DMS 273 (cell line): ENCODE measurements at regions not wholly inside any gene's neighbourhood (a gene's known extent, or its start where the extent isn't known, plus 50 kb on each side); places are given as distances from the start of the nearest gene placed in this dataset.
"Not testable (repeated sequence)": the region's sequence is repeated elsewhere in the genome, so short reads cannot be mapped to it uniquely, and the experiment has no call there.

Experiments used
- DNase-seq: peaks from one replicate; lab custom pipeline; 2025; ENCODE audit not compliant: unreplicated experiment; lab: John Stamatoyannopoulos, UW

- not testable (repeated sequence) for DNase-seq
These were observed 362.0 kb upstream of the GYPC start for GRCh38 chr2:126293962-126294361.

DNA sequence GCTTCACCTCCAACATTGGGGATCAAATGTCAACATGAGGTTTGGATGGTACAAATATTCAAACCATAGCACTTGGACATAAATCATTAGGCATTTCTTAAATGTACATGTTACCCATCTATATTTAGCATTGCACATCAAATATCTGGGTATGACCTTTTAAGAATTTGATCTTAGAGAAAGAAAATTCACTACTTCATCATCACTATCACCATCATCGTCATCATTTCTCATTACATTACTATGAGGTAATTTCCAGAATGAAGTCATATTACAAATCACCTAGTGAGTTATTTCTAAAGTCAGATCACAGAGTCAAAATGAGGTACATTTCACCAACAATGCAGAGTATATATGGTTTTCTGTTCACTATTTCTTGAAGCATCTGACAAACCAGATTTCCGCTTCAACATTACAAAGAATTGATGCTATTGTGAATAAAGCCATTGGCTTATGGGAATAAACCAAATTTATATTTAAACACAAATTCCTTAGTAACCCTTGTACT, 356.4 kb upstream of the GYPC start:
- DNase-seq: no peak

DNA sequence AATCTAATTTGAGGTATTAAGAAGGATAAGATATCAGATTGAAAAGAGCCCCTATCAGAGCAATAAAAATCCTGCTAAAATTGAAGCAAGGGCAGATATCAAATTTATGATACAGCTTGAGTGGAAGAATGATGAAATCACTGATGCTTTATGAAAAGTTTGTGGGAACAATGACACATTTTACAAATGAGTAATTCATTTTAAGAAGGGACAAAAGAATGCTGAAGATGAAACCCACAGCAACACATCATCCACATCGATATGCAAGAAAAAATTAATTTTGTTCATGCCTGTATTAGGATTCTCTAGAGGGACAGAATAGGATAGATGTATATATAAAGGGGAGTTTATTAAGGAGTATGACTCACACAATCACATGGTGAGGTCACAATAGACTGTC, 355.6 kb upstream of the GYPC start:
- DNase-seq: no peak

DNA sequence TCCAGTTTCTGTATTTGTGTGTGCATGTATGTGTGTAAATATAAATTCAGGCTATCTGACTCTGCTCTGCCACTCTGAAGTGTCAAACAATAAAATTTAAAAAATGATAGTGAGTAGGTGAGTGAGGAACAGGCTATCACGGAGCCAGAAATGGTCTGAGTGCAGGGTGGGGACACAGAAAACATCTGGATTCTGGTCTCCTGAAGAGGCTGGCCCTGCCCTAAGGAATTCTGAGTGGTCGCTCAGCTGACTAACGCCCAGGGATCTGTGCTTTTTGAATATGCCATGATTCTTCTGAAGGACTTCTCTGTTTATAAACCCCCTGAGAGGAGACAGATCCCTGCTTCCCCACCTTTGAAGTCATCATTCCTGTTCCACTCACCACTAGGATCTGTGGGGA, 353.9 kb upstream of the GYPC start:
- no peak for DNase-seq

DNA sequence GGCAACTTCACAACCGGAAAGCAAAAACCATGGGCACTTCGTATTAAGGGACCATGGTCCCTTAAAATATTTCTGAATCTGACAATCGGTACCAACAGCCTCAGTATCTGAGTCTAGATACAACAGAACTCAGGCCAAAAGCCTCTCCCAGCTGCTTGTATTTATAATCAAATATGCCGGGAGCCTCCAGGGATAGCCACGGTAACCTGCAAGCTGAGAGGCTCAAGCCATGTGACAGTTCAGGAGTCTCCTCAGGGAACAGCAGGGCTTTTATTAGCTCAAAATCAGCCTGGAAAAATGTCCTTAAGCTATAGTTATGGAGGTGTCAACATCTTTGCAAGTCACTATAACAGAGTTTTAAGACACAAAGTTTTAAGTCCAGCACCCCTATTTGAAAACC, 352.8 kb upstream of the GYPC start:
- no peak for DNase-seq

DNA sequence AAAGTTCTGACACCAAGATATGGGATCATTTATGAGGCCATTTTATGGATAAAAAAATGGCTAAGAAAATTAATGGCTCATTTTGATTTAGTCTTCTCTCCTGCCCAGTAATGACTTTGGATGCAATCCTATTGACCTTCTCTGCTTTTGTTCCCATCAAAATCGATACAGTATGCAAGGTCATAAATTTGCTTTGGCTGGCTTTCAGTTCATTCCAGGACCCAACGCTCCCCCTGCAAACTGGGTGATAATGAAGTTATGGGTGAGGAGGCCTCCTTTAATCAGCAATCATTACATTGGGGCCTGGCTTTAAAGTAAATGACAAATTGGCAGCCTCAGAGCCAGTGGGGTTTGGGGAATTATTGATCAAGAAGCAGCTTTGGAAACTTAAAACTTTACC, 351.8 kb upstream of the GYPC start:
- DNase-seq: no peak

DNA sequence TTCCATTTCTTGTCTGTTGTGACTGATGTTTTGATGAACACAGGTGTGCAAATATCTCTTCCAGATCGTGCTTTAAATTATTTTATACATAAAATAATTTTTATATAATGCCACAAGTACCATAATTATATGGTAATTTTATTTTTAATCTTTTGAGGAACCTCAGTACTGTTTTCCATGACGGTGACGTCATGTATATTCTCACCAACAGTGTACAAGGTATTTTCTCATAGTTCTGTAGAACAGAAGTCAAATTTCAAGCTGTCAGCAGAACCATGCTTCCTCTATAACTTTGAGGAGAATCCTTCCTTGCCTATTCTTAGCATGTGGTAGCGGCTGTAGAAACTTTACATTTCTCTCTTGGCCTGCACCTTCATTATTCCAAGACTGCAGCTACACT, 349.4 kb upstream of the GYPC start:
- DNase-seq: no peak

DNA sequence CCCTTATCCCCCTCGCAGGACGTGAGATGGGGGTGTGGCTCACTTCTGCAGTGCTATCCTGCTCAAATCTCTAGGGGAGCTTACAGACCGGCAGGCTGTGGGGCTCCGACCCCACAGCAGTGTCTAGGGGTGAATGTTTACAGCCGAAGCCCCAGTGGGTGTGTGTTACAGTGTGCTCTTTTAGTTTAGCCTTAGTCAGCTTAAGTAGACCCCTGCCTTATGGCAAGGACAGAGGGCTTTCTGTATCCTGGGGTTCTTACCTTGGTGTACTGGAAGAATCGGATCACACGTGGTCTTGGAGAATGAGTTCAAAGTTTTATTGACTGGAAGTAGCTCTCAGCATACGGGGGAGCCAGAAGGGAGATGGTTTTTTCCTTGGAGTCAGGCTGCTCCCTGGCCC, 348.2 kb upstream of the GYPC start:
- DNase-seq: no peak

- no peak for DNase-seq
These were observed 346.8 kb upstream of the GYPC start for GRCh38 chr2:126309185-126309584.

- DNase-seq: no peak
These were observed 343.4 kb upstream of the GYPC start for GRCh38 chr2:126312579-126312978.

DNA sequence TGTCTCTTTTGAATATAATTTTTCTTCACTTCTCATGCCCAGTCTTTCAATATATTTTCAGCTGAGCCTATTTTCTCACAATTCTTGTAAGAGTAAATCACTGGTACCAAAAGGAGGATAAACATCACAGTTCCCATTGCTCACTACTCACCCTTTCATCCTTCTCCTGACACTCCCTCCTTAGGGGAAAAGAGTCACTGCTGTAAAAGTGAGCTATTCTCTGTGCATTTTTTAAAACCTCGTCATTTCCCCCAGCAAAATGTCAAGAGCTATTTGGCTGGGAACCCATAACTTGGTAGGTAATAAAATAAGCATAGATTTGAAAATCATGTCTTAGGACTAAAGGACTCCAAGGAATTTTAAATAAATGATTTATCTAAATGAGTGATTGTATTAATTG, 340.1 kb upstream of the GYPC start:
- DNase-seq: no peak

- DNase-seq: no peak
These were observed 338.0 kb upstream of the GYPC start for GRCh38 chr2:126317790-126318431.

- no peak for DNase-seq
These were observed 333.6 kb upstream of the GYPC start for GRCh38 chr2:126322342-126322741.

DNA sequence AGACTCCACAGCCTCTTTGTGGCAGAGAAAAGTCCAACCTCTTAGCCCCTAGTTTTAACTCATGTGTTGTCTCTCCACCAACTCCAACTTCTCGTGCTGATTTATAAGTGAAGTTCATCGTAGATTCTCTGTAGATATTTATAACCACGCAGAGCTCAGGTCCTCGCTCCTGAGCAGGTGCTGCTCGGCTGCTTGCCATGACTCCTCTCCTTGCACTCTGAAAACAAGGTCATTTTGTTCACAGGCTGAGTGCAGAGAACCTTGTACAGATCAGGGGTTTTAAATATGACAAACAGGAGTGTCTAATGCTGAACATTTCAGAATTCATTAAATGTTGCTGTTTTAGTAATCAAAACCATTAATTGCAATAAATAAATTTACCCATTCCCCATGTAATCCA, 330.8 kb upstream of the GYPC start:
- DNase-seq: no peak

DNA sequence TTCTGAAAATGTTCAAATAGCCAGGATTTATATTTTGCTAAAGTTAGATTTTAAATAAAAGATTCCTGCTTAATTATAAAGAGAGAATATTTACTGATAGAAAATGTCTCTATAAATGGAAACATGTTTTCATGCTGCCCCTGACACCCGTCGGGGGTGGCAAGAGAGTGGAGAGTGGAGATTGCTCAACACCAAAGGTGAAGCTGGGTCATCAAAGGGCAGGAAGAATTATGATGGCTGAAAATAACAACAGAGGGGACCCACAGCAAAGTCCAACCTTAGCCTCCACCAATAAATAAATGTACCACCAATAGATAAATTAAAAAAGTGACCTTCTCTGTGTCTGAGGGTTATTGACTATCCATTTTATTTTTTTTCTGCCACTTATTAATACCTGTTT, 326.8 kb upstream of the GYPC start:
- DNase-seq: no peak

DNA sequence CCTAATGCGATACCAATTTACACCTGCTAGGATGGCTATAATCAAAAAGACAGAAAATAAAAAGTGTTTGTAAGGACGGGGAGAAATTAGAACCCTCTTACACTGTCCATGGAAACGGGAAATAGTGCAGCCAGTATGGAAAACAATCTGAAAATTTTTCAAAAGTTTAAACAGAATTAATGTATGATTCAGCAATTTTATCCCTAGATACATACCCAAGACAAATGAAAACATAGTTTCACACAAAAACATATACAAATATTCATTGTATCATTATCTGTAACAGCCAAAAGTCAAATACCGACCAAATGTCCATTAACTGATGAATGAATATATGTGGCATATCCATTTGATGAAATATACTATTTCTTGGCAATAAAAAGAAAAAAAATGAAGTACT, 313.5 kb upstream of the GYPC start:
- DNase-seq: no peak

DNA sequence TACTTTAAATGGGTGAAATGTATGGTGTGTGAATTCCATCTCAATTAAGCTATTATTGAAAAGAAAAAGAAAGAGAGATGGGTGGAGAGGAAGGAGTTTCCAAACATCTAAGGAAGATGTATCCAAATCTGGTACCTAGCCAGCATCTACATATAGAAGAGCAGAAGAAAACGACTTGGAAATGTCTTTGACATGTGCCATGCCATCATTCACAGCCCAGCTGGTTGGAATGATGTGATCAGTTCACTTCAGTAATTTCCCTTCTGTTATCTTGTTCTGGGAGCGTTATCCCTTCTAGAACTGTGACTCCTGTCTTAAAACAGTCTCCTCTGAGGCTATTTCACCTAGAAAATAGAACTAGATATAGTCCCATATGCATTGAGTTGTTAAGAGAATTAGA, 312.8 kb upstream of the GYPC start:
- no peak for DNase-seq

DNA sequence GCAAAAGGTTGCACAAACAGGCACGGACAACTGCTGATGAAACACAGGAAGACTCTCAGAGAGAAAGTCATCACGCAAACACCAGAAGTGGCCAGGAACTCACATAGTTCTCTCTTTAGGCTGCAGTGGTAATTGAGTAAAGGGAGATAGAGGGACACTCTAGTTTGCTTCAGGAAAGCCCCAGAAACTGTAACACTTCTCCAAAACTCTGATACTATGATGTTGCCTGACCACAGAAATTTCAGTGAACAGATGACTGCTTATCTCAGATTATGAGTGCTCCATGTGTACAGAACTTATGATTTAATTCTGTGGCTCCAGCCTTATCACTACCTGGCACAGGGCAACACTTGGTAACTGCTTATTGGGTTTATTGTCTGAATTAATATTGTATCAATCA, 311.5 kb upstream of the GYPC start:
- no peak for DNase-seq

DNA sequence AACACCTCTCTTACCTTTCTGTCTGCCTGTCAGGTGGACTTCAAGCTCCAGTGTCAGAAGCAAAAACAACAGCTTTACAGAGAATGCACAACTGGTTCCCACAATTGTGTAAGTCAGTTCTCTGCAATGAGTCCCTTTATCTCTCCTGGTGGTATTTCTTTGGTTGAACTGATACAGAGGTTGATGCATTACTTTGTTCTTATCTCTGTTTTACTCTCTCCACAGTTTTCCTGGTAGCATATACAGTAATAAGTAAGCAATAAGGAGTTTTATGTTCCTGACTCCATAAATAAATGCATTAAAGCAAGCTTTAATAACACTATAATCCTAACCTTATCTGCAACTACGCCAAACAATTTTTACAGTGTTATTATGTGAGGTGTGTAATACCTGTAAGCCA, 310.3 kb upstream of the GYPC start:
- no peak for DNase-seq

DNA sequence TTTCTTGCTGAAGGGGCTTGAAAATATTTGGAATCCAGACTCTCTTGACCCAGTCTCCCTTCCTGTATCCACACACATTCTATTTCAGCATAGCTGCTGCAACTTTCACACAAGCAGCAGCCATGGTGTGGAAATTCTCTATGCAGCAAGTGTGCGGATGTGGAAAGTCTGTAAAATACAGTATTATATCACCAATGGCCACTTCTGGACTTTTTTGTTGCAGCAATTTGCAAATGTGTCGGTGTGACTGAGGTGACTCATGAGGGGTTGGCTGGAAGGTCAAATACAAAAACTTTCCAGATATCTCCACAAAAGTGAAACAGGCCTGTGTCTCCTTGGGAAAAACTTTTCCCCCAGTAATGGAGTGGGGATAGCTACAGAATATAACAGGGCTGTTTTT, 299.3 kb upstream of the GYPC start:
- no peak for DNase-seq

- DNase-seq: no peak
These were observed 297.8 kb upstream of the GYPC start for GRCh38 chr2:126358122-126358521.

DNA sequence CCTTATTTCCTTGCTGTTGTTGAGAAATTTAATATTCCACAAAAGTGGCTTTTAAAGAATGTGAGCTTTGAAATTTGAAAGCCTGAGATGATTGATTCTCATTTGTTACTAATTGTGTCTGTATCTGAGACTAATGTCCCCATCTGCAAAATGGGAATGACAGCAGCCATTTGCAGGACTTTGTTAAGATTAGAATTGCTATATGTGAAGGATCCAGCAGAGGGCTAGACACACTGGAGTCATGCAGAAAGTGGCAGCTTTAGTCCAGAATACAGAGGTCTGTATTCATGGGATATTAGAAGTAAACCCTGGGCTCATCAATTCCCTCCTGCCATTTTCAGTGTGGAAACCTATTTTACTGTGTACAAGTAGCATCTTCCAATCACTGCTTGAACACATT, 296.5 kb upstream of the GYPC start:
- peak; percentile 21 for DNase-seq

DNA sequence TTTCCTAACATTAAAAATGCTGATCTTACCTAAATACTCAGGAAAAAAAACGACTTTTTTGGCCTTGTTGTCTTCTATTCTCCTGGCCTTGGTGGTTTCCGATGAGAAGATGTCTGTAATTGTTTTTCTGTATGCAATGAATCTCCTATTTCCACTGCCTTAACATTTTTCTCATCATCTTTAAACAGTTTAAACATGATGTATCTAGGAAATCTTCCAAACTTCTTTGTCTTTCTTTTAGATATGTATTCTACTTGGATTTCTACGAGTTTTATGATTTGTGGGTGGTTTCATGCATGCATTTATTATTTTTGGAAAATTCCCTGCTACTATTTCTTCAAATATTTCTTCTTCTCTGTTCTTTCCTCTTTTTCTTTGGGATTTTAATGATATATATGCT, 288.6 kb upstream of the GYPC start:
- no peak for DNase-seq

GRCh38 chr2:126368758-126369157, 287.2 kb upstream of the GYPC start:
- DNase-seq: no peak
